Breast epithelium (tissue), 4 donors: ENCODE measurements at regions not wholly inside any gene's neighbourhood (a gene's known extent, or its start where the extent isn't known, plus 50 kb on each side); places are given as distances from the start of the nearest gene placed in this dataset.

Source experiments
- DNase-seq, 2 donors: peaks; one replicate each; pipeline ENCODE4 v3.0.0-alpha.2; 2019; ENCODE audit warnings: low spot score in 2 of 2
- H3K27ac ChIP-seq, 2 donors: fragments of 200-600 bp; sonication (generic) in 1 of 2; one replicate each; pipeline ENCODE4 v1.5.1; 2016 to 2019; ENCODE audit warnings: mild to moderate bottlenecking in 1 of 2
- H3K27me3 ChIP-seq, 2 donors: fragments of 200-600 bp; sonication (generic) in 1 of 2; one replicate each; pipeline versions ENCODE4 v1.5.1 to v1.6.0; 2017 to 2019; ENCODE audit warnings: control low read depth in 1 of 2, mild to moderate bottlenecking in 1 of 2
- H3K36me3 ChIP-seq: fragments of 200-600 bp; one replicate; pipeline ENCODE4 v1.5.1; 2019
- H3K4me1 ChIP-seq, 2 donors: fragments of 200-600 bp; sonication (generic); one replicate each; pipeline ENCODE4 v1.5.1; 2016 to 2019; ENCODE audit warnings: control low read depth in 1 of 2
- H3K4me3 ChIP-seq, 3 donors: fragments of 200-600 bp; sonication (generic); 1 replicate in 2 of 3; 2 replicates in 1 of 3; pipeline ENCODE4 v1.5.1; 2016 to 2019; ENCODE audit warnings: mild to moderate bottlenecking in 3 of 3, moderate library complexity in 2 of 3
- H3K9me3 ChIP-seq, 2 donors: fragments of 200-600 bp; sonication (generic) in 1 of 2; one replicate each; pipeline ENCODE4 v1.5.1; 2016 to 2019; ENCODE audit warnings: control low read depth in 1 of 2
- CTCF ChIP-seq, 3 donors: fragments of 450-650 bp; IDR thresholded peaks; one replicate each; pipeline ENCODE4 v1.5.1; 2016 to 2017; ENCODE audit warnings: antibody characterized with exemption in 3 of 3, mild to moderate bottlenecking in 3 of 3, moderate library complexity in 3 of 3
- POLR2A ChIP-seq: fragments of 450-650 bp; IDR thresholded peaks from one replicate; pipeline ENCODE4 v1.6.1; 2016; ENCODE audit warnings: antibody characterized with exemption, mild to moderate bottlenecking, moderate library complexity
- POLR2AphosphoS5 ChIP-seq, 3 donors: sonication (generic); formaldehyde crosslinking; IDR thresholded peaks; one replicate each; pipeline ENCODE4 v1.6.1; 2017; ENCODE audit warnings: antibody characterized with exemption in 3 of 3
- intact Hi-C: fragments of 100-400 bp; cut with DNase I; formaldehyde crosslinking; loops from one replicate; pipeline ENCODE4 v1.15.1; 2023; ENCODE audit warnings: low total_unique reads

- Histone ChIP-seq H3K27ac (no peak overlapping the region), H3K4me1 (no peaks in the 10 kb centered on the region), H3K36me3 (no peaks in the 10 kb centered on the region), H3K4me3 (no peak overlapping the region), H3K9me3 (no peaks in the 10 kb centered on the region), H3K27me3 (no peaks in the 10 kb centered on the region)
- TF ChIP-seq POLR2A (no peak), POLR2AphosphoS5 (IDR thresholded peaks at IDR 0.05) (no peak), CTCF (IDR thresholded peaks at IDR 0.05) (no peak)
- no peak for DNase-seq
- intact Hi-C loops, result no loop called here
Measured at GRCh38 chr2:121089166-121089510, 195.9 kb downstream of the TFCP2L1 start.

- Histone ChIP-seq H3K27ac (no peak overlapping the region), H3K4me3 (no peak overlapping the region), H3K4me1 (no peaks in the 10 kb centered on the region), H3K36me3 (no peaks in the 10 kb centered on the region), H3K27me3 (no peaks in the 10 kb centered on the region), H3K9me3 (no peaks in the 10 kb centered on the region)
- DNase-seq, result no peak
- intact Hi-C loops, result no loop called here
- TF ChIP-seq POLR2A (no peak), POLR2AphosphoS5 (IDR thresholded peaks at IDR 0.05) (no peak), CTCF (IDR thresholded peaks at IDR 0.05) (no peak)
Measured at GRCh38 chr2:121090088-121090715, 194.8 kb downstream of the TFCP2L1 start.

GRCh38 chr2:121092095-121092494, 192.9 kb downstream of the TFCP2L1 start:
- intact Hi-C loops, result no loop called here
- Histone ChIP-seq H3K36me3 (no peaks in the 10 kb centered on the region), H3K4me3 (no peak overlapping the region), H3K4me1 (no peaks in the 10 kb centered on the region), H3K9me3 (no peaks in the 10 kb centered on the region), H3K27ac (no peak overlapping the region), H3K27me3 (no peaks in the 10 kb centered on the region)
- no peak for DNase-seq
- TF ChIP-seq POLR2AphosphoS5 (IDR thresholded peaks at IDR 0.05), result no peak
- no peak for TF ChIP-seq POLR2A
- no peak for TF ChIP-seq CTCF (IDR thresholded peaks at IDR 0.05)

DNA sequence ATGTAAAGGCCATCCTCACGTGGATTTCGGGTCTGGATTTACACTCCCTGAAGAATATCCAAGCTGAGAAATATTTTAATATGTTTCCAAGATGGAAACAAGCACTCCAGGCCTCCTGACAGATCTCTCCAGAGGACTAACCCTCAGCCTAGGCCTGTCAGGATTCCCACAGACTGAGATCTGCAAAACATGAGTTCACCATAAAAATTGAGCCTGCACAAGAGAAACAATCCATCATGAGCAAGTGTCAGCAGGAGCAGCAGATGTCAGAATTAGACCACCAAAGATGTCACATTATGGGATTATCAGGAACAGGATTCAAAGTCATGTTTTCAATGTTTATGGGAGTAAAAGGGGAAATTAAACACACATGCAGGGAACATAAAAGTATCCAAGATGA, 191.3 kb downstream of the TFCP2L1 start:
- Histone ChIP-seq H3K27me3 (no peaks in the 10 kb centered on the region), H3K9me3 (no peaks in the 10 kb centered on the region), H3K36me3 (no peaks in the 10 kb centered on the region), H3K4me3 (no peak overlapping the region), H3K27ac (no peak overlapping the region), H3K4me1 (no peaks in the 10 kb centered on the region)
- intact Hi-C loops, result no loop called here
- DNase-seq, result no peak
- TF ChIP-seq POLR2A (no peak), POLR2AphosphoS5 (IDR thresholded peaks at IDR 0.05) (no peak), CTCF (IDR thresholded peaks at IDR 0.05) (no peak)

DNA sequence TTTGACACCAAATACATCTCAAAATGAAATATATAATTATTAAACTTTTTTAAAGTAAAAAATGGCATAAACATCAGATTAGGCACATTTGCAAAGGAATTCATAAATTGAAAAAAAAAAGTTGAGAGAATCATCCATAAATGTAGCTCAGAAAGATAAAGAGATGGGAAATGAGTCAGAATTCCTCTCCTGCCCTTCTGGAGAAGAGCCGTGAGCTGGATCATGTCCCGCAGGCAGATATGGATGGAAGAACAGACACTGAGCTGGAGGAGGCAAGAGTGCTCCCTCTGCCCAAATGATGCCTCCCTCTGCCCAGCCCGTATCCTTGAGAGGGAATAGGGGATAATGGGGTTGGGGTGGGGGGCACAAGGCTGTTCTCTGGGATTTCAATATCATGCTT, 190.9 kb downstream of the TFCP2L1 start:
- no peaks in the 10 kb centered on the region for H3K36me3 ChIP-seq
- TF ChIP-seq POLR2A, result no peak
- TF ChIP-seq CTCF (IDR thresholded peaks at IDR 0.05), result no peak
- no peak for TF ChIP-seq POLR2AphosphoS5 (IDR thresholded peaks at IDR 0.05)
- intact Hi-C loops, result no loop called here
- no peak overlapping the region for H3K27ac ChIP-seq
- H3K4me1 ChIP-seq, result no peaks in the 10 kb centered on the region
- DNase-seq, result no peak
- H3K4me3 ChIP-seq, result no peak overlapping the region
- no peaks in the 10 kb centered on the region for H3K27me3 ChIP-seq
- no peaks in the 10 kb centered on the region for H3K9me3 ChIP-seq
